Natural killer cell (primary cell): ENCODE measurements at regions not wholly inside any gene's neighbourhood (a gene's known extent, or its start where the extent isn't known, plus 50 kb on each side); places are given as distances from the start of the nearest gene placed in this dataset.

Experiments
- ATAC-seq, 3 donors: fragments of 150-1000 bp in 2 of 3; fragments of 200-7000 bp in 1 of 3; cut with Tn5 transposase; 1 replicate in 1 of 3; 2 replicates in 2 of 3; pipeline ENCODE4 v1.10.0; 2021; ENCODE audit warnings: mild to moderate bottlenecking in 2 of 3, moderate library complexity in 2 of 3
- DNase-seq, 2 donors: peaks; one replicate each; pipeline versions ENCODE4 v3.0.0 to v3.0.0-alpha.2; 2013 to 2021; ENCODE audit warnings: mixed read lengths in 1 of 2
- H3K27ac ChIP-seq: one replicate; pipeline ENCODE4 v1.5.1; 2013; ENCODE audit warnings: mild to moderate bottlenecking, low read length
- H3K27me3 ChIP-seq: one replicate; pipeline ENCODE4 v1.6.1; 2013; ENCODE audit warnings: low read length; ENCODE audit not compliant: control insufficient read depth, insufficient read depth
- H3K36me3 ChIP-seq: one replicate; pipeline ENCODE4 v1.6.1; 2013; ENCODE audit warnings: low read length; ENCODE audit not compliant: control insufficient read depth, insufficient read depth
- H3K4me1 ChIP-seq: one replicate; pipeline ENCODE4 v1.6.1; 2013; ENCODE audit warnings: low read length; ENCODE audit not compliant: control insufficient read depth, insufficient read depth
- H3K4me3 ChIP-seq: one replicate; pipeline ENCODE4 v1.5.1; 2013; ENCODE audit warnings: low read length
- H3K9me3 ChIP-seq: one replicate; pipeline ENCODE4 v1.6.1; 2013; ENCODE audit warnings: low read length; ENCODE audit not compliant: control insufficient read depth, insufficient read depth
- H3K27ac Mint-ChIP-seq, 2 donors: one replicate each; pipeline ENCODE4 v1.8.0; 2022; ENCODE audit warnings: mild to moderate bottlenecking in 2 of 2, mixed read lengths in 2 of 2, moderate library complexity in 1 of 2
- H3K27me3 Mint-ChIP-seq, 2 donors: one replicate each; pipeline ENCODE4 v1.8.0; 2022; ENCODE audit warnings: low read depth in 2 of 2, mixed read lengths in 2 of 2
- H3K36me3 Mint-ChIP-seq: one replicate; pipeline ENCODE4 v1.8.0; 2022; ENCODE audit warnings: mixed read lengths
- H3K4me1 Mint-ChIP-seq, 2 donors: one replicate each; pipeline ENCODE4 v1.8.0; 2022; ENCODE audit warnings: mixed read lengths in 2 of 2
- H3K4me3 Mint-ChIP-seq: one replicate; pipeline ENCODE4 v1.8.0; 2022; ENCODE audit warnings: mild to moderate bottlenecking, moderate library complexity, mixed read lengths
- H3K9me3 Mint-ChIP-seq, 2 donors: one replicate each; pipeline ENCODE4 v1.8.0; 2022; ENCODE audit warnings: mixed read lengths in 2 of 2
- CTCF ChIP-seq: fragments of 200-600 bp; IDR thresholded peaks from one replicate; pipeline ENCODE4 v1.8.0; 2022; ENCODE audit warnings: antibody characterized with exemption
- WGBS: methylation state at CpG from one replicate; pipeline ENCODE4 v1.1.7; 2013; ENCODE audit warnings: missing lambda C conversion rate; ENCODE audit not compliant: insufficient coverage; 5-methylcytosine and 5-hydroxymethylcytosine counted together
- intact Hi-C: fragments of 100-400 bp; cut with micrococcal nuclease; formaldehyde crosslinking; loops from one replicate; pipeline ENCODE4 v1.14.2; 2022

- Mint-ChIP-seq H3K4me1 (no peaks in the 10 kb centered on the region), H3K9me3 (peaks cover 9 to 13% of the 10 kb centered on the region in 2 donors), H3K36me3 (peaks cover 7% of the 10 kb centered on the region), H3K4me3 (no peak overlapping the region), H3K27ac (no peak overlapping the region), H3K27me3 (no peaks in the 10 kb centered on the region)
- Histone ChIP-seq H3K27me3 (no peaks in the 10 kb centered on the region), H3K9me3 (no peaks in the 10 kb centered on the region), H3K4me3 (no peak overlapping the region), H3K27ac (no peak overlapping the region), H3K36me3 (no peaks in the 10 kb centered on the region), H3K4me1 (no peaks in the 10 kb centered on the region)
- ATAC-seq: no peak
- DNase-seq: no peak
- intact Hi-C loops: no loop called here
- TF ChIP-seq CTCF: no peak
- 88% methylated on average over 1 of the region's 2 CpGs for WGBS
Measured at GRCh38 chr3:106758459-106758858, 618.8 kb upstream of the CCDC54 start.

GRCh38 chr3:106759731-106760130, 617.5 kb upstream of the CCDC54 start:
- no peak for TF ChIP-seq CTCF
- WGBS: no CpG with 5 or more reads among the region's 1 CpG
- Histone ChIP-seq H3K36me3 (no peaks in the 10 kb centered on the region), H3K4me3 (no peak overlapping the region), H3K4me1 (no peaks in the 10 kb centered on the region), H3K9me3 (no peaks in the 10 kb centered on the region), H3K27me3 (no peaks in the 10 kb centered on the region), H3K27ac (no peak overlapping the region)
- Mint-ChIP-seq H3K4me3 (no peak overlapping the region), H3K9me3 (peaks cover 5 to 7% of the 10 kb centered on the region in 2 donors), H3K27me3 (no peaks in the 10 kb centered on the region), H3K27ac (no peak overlapping the region), H3K36me3 (peaks cover 4% of the 10 kb centered on the region), H3K4me1 (no peaks in the 10 kb centered on the region)
- ATAC-seq (no peak), DNase-seq (no peak)
- intact Hi-C loops: no loop called here

- H3K36me3 ChIP-seq: no peaks in the 10 kb centered on the region
- Mint-ChIP-seq H3K27ac (no peak overlapping the region), H3K9me3 (peaks cover 0 to 4% of the 10 kb centered on the region in 2 donors), H3K36me3 (no peaks in the 10 kb centered on the region), H3K4me3 (no peak overlapping the region), H3K4me1 (no peaks in the 10 kb centered on the region), H3K27me3 (no peaks in the 10 kb centered on the region)
- DNase-seq (no peak), ATAC-seq (no peak)
- no peaks in the 10 kb centered on the region for H3K9me3 ChIP-seq
- no peaks in the 10 kb centered on the region for H3K4me1 ChIP-seq
- H3K27me3 ChIP-seq: no peaks in the 10 kb centered on the region
- TF ChIP-seq CTCF: no peak
- 82% methylated on average over 6 of the region's 7 CpGs for WGBS
- no peak overlapping the region for H3K4me3 ChIP-seq
- H3K27ac ChIP-seq: no peak overlapping the region
- intact Hi-C loops: no loop called here
Measured at GRCh38 chr3:106765342-106765741, 611.9 kb upstream of the CCDC54 start.

- H3K36me3 Mint-ChIP-seq: no peaks in the 10 kb centered on the region
- no peak for TF ChIP-seq CTCF
- no peak for ATAC-seq
Measured at GRCh38 chr3:106768941-106769480, 608.2 kb upstream of the CCDC54 start.

More at GRCh38 chr3:106768941-106769480, 608.2 kb upstream of the CCDC54 start:
- DNase-seq: no peak
- Mint-ChIP-seq H3K4me1 (no peaks in the 10 kb centered on the region), H3K4me3 (no peak overlapping the region), H3K27me3 (no peaks in the 10 kb centered on the region), H3K27ac (no peak overlapping the region), H3K9me3 (peaks cover 0 to 5% of the 10 kb centered on the region in 2 donors)
- Histone ChIP-seq H3K9me3 (no peaks in the 10 kb centered on the region), H3K36me3 (no peaks in the 10 kb centered on the region), H3K27ac (no peak overlapping the region), H3K4me1 (no peaks in the 10 kb centered on the region), H3K4me3 (no peak overlapping the region), H3K27me3 (no peaks in the 10 kb centered on the region)
- intact Hi-C loops: no loop called here
